ENCODE measurements at regions not wholly inside any gene's neighbourhood (a gene's known extent, or its start where the extent isn't known, plus 50 kb on each side); places are given as distances from the start of the nearest gene placed in this dataset.

GRCh38 chr9:87285183-87285850 is 212.3 kb upstream of the DAPK1 start:
- DNase-seq (ENCODE audit: low read depth), result peak; percentile 61
- H3K4me3 ChIP-seq (ENCODE audit: low read depth, low read length), result no peak overlapping the region
- no peak for TF ChIP-seq CTCF (conservative IDR thresholded peaks at IDR 0.05; ENCODE audit: low read depth, low read length)

- no peak for TF ChIP-seq CTCF (conservative IDR thresholded peaks at IDR 0.05; ENCODE audit: low read depth, low read length)
- no peak for DNase-seq (ENCODE audit: low read depth)
- no peak overlapping the region for H3K4me3 ChIP-seq (ENCODE audit: low read depth, low read length)
These were observed 211.2 kb upstream of the DAPK1 start for GRCh38 chr9:87286506-87286905.

GRCh38 chr9:87290241-87291052 is 207.2 kb upstream of the DAPK1 start:
- DNase-seq (ENCODE audit: low read depth), result peak; percentile 92
- peak; percentile 62 for TF ChIP-seq CTCF (conservative IDR thresholded peaks at IDR 0.05; ENCODE audit: low read depth, low read length)

GRCh38 chr9:87292449-87293191 is 205.0 kb upstream of the DAPK1 start:
- TF ChIP-seq CTCF (conservative IDR thresholded peaks at IDR 0.05; ENCODE audit: low read depth, low read length), result no peak
- DNase-seq (ENCODE audit: low read depth), result peak; percentile 76
- H3K4me3 ChIP-seq (ENCODE audit: low read depth, low read length), result no peak overlapping the region

More at GRCh38 chr9:87290241-87291052, 207.2 kb upstream of the DAPK1 start:
- H3K4me3 ChIP-seq (ENCODE audit: low read depth, low read length), result no peak overlapping the region

GRCh38 chr9:87294126-87294525 is 203.5 kb upstream of the DAPK1 start:
- no peak overlapping the region for H3K4me3 ChIP-seq (ENCODE audit: low read depth, low read length)
- TF ChIP-seq CTCF (conservative IDR thresholded peaks at IDR 0.05; ENCODE audit: low read depth, low read length), result no peak
- no peak for DNase-seq (ENCODE audit: low read depth)

GRCh38 chr9:87300915-87301314 is 196.8 kb upstream of the DAPK1 start:
- no peak for TF ChIP-seq CTCF (conservative IDR thresholded peaks at IDR 0.05; ENCODE audit: low read depth, low read length)
- H3K4me3 ChIP-seq (ENCODE audit: low read depth, low read length), result no peak overlapping the region
- DNase-seq (ENCODE audit: low read depth), result no peak

Data from choroid plexus epithelial cell (primary cell).